ENCODE measurements at regions not wholly inside any gene's neighbourhood (a gene's known extent, or its start where the extent isn't known, plus 50 kb on each side); places are given as distances from the start of the nearest gene placed in this dataset.

GRCh38 chr6:78476561-78476960, 390.8 kb upstream of the IRAK1BP1 start:
- Histone ChIP-seq H3K27me3 (ENCODE audit: control insufficient read depth, insufficient read depth, low read length) (no peaks in the 10 kb centered on the region), H3K36me3 (ENCODE audit: control insufficient read depth, insufficient read depth, low read length) (no peaks in the 10 kb centered on the region), H3K4me3 (ENCODE audit: low read depth, low read length) (no peak overlapping the region)
- no peak for TF ChIP-seq CTCF (IDR thresholded peaks at IDR 0.05; ENCODE audit: insufficient read depth, low read length, poor library complexity, severe bottlenecking)
- DNase-seq (ENCODE audit: low read depth) = no peak

GRCh38 chr6:78482801-78483552, 384.4 kb upstream of the IRAK1BP1 start:
- Histone ChIP-seq H3K4me3 (ENCODE audit: low read depth, low read length) (no peak overlapping the region), H3K36me3 (ENCODE audit: control insufficient read depth, insufficient read depth, low read length) (no peaks in the 10 kb centered on the region), H3K27me3 (ENCODE audit: control insufficient read depth, insufficient read depth, low read length) (no peaks in the 10 kb centered on the region)
- no peak for DNase-seq (ENCODE audit: low read depth)
- no peak for TF ChIP-seq CTCF (IDR thresholded peaks at IDR 0.05; ENCODE audit: insufficient read depth, low read length, poor library complexity, severe bottlenecking)

GRCh38 chr6:78483553-78484197, 383.7 kb upstream of the IRAK1BP1 start:
- Histone ChIP-seq H3K27me3 (ENCODE audit: control insufficient read depth, insufficient read depth, low read length) (no peaks in the 10 kb centered on the region), H3K4me3 (ENCODE audit: low read depth, low read length) (no peak overlapping the region), H3K36me3 (ENCODE audit: control insufficient read depth, insufficient read depth, low read length) (no peaks in the 10 kb centered on the region)
- DNase-seq (ENCODE audit: low read depth) = no peak
- no peak for TF ChIP-seq CTCF (IDR thresholded peaks at IDR 0.05; ENCODE audit: insufficient read depth, low read length, poor library complexity, severe bottlenecking)

DNA sequence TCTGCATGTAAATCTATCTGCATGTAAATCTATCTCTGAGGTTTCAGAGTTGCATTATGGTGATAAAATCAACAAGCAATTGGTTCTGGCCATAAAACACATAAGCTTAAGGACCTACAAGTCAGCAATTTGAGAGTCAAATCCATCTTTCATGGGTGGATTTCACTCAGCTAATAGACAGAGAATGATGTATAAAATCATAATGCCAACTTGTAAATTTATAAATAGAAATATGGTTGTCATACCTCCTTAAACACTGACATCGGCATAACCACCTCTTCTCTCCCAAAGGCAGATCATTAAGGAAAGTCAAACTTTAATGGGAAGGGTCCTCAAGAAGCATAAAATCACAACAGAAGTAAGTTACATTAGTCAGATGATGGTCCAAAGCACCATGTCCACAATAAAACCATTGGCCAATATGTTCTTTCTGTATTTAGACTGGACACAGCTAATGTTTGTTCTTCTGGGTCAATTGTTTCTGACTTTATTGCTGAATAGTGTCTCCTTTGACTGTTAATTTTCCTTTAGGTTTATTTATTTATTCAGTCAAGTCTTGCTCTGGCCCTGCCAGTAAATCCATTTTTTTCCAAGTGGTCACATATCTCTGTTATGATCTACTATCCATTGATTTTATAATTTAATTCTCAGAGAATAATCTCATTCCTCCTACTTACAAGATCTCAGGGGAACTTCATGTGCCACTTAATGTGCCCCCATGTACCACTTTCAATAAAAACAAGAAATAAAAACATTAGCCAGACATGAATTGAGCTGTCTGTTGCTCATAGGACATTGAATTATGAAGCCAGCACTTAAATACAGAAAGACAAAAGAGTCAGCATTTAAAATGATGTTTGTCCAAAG, 382.9 kb upstream of the IRAK1BP1 start:
- no peaks in the 10 kb centered on the region for H3K27me3 ChIP-seq (ENCODE audit: control insufficient read depth, insufficient read depth, low read length)
- DNase-seq (ENCODE audit: low read depth) = no peak
- H3K4me3 ChIP-seq (ENCODE audit: low read depth, low read length) = no peak overlapping the region
- no peaks in the 10 kb centered on the region for H3K36me3 ChIP-seq (ENCODE audit: control insufficient read depth, insufficient read depth, low read length)
- no peak for TF ChIP-seq CTCF (IDR thresholded peaks at IDR 0.05; ENCODE audit: insufficient read depth, low read length, poor library complexity, severe bottlenecking)

DNA sequence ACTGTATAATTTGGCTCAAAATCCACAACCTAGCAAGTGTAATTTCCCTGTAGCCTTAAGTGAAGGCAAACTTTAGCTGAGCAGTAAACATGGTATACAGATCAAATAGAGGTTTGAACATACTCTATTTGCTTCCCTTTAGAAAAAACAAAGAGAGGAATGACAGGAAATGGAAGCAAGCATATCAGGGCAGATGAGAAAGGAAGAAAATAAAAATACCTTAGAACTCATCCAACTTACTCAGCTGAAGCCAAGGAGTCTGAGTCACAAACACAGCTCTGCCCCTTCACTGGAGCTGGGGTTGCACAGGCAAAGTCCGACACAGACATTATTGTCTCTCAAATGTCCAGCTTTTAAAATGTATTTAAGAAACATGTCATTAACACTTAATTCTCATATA, 379.9 kb upstream of the IRAK1BP1 start:
- H3K36me3 ChIP-seq (ENCODE audit: control insufficient read depth, insufficient read depth, low read length) = no peaks in the 10 kb centered on the region
- no peak for DNase-seq (ENCODE audit: low read depth)
- no peak overlapping the region for H3K4me3 ChIP-seq (ENCODE audit: low read depth, low read length)
- no peaks in the 10 kb centered on the region for H3K27me3 ChIP-seq (ENCODE audit: control insufficient read depth, insufficient read depth, low read length)
- no peak for TF ChIP-seq CTCF (IDR thresholded peaks at IDR 0.05; ENCODE audit: insufficient read depth, low read length, poor library complexity, severe bottlenecking)
